HEK293 (cell line): ENCODE measurements at regions not wholly inside any gene's neighbourhood (a gene's known extent, or its start where the extent isn't known, plus 50 kb on each side); places are given as distances from the start of the nearest gene placed in this dataset.

Experiments used
- CTCF ChIP-seq: fragments of 450-650 bp; formaldehyde crosslinking; IDR thresholded peaks from 2 replicates; pipeline ENCODE4 v1.5.1; 2016; ENCODE audit warnings: missing biosample characterization, missing genetic modification characterization
- TCF7L2 ChIP-seq: IDR thresholded peaks from 2 replicates; pipeline ENCODE4 v1.6.1; 2011; ENCODE audit warnings: low read depth, mild to moderate bottlenecking, inconsistent platforms, low read length, moderate library complexity, borderline replicate concordance
- ZBTB21 ChIP-seq: fragments of 450-650 bp; formaldehyde crosslinking; IDR thresholded peaks from 2 replicates; pipeline ENCODE4 v1.5.1; 2017; ENCODE audit warnings: missing biosample characterization, missing genetic modification characterization
- ZNF23 ChIP-seq: fragments of 450-650 bp; formaldehyde crosslinking; IDR thresholded peaks from 2 replicates; pipeline ENCODE4 v1.5.1; 2016; ENCODE audit warnings: missing biosample characterization, missing genetic modification characterization, borderline replicate concordance
- TF ChIP-seq, protein P1 (sequence below): fragments of 450-650 bp; formaldehyde crosslinking; IDR thresholded peaks from 2 replicates; pipeline ENCODE4 v1.5.1; 2016; ENCODE audit warnings: missing biosample characterization, missing genetic modification characterization, borderline replicate concordance

DNA sequence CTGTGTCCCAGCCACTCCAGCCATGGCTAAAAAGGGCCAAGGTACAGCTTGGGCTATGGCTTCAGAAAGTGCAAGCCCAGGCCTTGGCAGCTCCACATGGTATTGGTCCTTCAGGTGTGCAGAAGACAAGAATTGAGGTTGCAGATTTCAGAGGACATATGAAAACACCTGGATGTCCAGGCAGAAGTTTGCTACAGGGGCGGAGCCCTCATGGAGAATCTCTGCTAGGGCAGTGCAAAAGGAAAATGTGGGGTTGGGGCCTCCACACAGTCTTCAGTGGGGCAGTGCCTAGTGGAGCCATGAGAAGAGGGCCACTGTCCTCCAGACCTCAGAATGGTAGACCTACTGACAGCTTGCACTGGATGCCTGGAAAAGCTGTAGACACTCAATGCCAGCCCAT, 1074.1 kb downstream of the JRKL start:
- TF ChIP-seq TCF7L2 = no peak
- TF ChIP-seq, protein P1, sequence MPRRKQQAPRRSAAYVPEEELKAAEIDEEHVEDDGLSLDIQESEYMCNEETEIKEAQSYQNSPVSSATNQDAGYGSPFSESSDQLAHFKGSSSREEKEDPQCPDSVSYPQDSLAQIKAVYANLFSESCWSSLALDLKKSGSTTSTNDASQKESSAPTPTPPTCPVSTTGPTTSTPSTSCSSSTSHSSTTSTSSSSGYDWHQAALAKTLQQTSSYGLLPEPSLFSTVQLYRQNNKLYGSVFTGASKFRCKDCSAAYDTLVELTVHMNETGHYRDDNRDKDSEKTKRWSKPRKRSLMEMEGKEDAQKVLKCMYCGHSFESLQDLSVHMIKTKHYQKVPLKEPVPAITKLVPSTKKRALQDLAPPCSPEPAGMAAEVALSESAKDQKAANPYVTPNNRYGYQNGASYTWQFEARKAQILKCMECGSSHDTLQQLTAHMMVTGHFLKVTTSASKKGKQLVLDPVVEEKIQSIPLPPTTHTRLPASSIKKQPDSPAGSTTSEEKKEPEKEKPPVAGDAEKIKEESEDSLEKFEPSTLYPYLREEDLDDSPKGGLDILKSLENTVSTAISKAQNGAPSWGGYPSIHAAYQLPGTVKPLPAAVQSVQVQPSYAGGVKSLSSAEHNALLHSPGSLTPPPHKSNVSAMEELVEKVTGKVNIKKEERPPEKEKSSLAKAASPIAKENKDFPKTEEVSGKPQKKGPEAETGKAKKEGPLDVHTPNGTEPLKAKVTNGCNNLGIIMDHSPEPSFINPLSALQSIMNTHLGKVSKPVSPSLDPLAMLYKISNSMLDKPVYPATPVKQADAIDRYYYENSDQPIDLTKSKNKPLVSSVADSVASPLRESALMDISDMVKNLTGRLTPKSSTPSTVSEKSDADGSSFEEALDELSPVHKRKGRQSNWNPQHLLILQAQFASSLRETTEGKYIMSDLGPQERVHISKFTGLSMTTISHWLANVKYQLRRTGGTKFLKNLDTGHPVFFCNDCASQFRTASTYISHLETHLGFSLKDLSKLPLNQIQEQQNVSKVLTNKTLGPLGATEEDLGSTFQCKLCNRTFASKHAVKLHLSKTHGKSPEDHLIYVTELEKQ (tag by site-specific recombination) = no peak
- no peak for TF ChIP-seq CTCF
- no peak for TF ChIP-seq ZNF23 (tag by site-specific recombination)
- no peak for TF ChIP-seq ZBTB21 (tag by site-specific recombination)
